Smooth muscle cell (in vitro differentiated cells): ENCODE measurements at regions not wholly inside any gene's neighbourhood (a gene's known extent, or its start where the extent isn't known, plus 50 kb on each side); places are given as distances from the start of the nearest gene placed in this dataset.

ENCODE experiments used
- DNase-seq: peaks from one replicate; lab custom pipeline; 2025; ENCODE audit not compliant: unreplicated experiment; lab: John Stamatoyannopoulos, UW
- H2AFZ ChIP-seq: fragments of 200-600 bp; sonication (generic); 2 replicates; pipeline ENCODE4 v1.6.0; 2016; ENCODE audit warnings: antibody characterized with exemption, low read depth, mild to moderate bottlenecking
- H3F3A ChIP-seq: fragments of 200-600 bp; sonication (generic); 2 replicates; pipeline ENCODE4 v1.6.0; 2017; ENCODE audit warnings: antibody characterized with exemption, low read depth
- H3K27ac ChIP-seq: fragments of 200-600 bp; sonication (generic); 2 replicates; pipeline ENCODE4 v1.5.1; 2016; ENCODE audit warnings: low read depth, mild to moderate bottlenecking
- H3K27me3 ChIP-seq: fragments of 200-600 bp; sonication (generic); 2 replicates; pipeline ENCODE4 v1.6.1; 2016; ENCODE audit warnings: low read depth, mild to moderate bottlenecking
- H3K36me3 ChIP-seq: fragments of 200-600 bp; sonication (generic); 2 replicates; pipeline ENCODE4 v1.5.1; 2016; ENCODE audit warnings: low read depth
- H3K4me1 ChIP-seq: fragments of 200-600 bp; sonication (generic); 2 replicates; pipeline ENCODE4 v1.5.1; 2016; ENCODE audit warnings: low read depth
- H3K4me2 ChIP-seq: fragments of 200-600 bp; sonication (generic); 2 replicates; pipeline ENCODE4 v1.6.0; 2016; ENCODE audit warnings: mild to moderate bottlenecking
- H3K4me3 ChIP-seq: fragments of 200-600 bp; sonication (generic); 2 replicates; pipeline ENCODE4 v1.5.1; 2016; ENCODE audit warnings: mild to moderate bottlenecking
- H3K79me2 ChIP-seq: fragments of 200-600 bp; sonication (generic); 2 replicates; pipeline ENCODE4 v1.6.0; 2016; ENCODE audit warnings: low read depth, mild to moderate bottlenecking
- H3K9ac ChIP-seq: fragments of 200-600 bp; sonication (generic); 2 replicates; pipeline ENCODE4 v1.6.0; 2016; ENCODE audit warnings: low read depth
- H3K9me3 ChIP-seq: fragments of 200-600 bp; sonication (generic); replicated peaks from 2 replicates; pipeline ENCODE4 v1.5.1; 2016; ENCODE audit warnings: low read depth
- H4K20me1 ChIP-seq: fragments of 200-600 bp; sonication (generic); 2 replicates; pipeline ENCODE4 v1.6.0; 2016; ENCODE audit warnings: low read depth
- WGBS: methylation state at CpG from one replicate; pipeline ENCODE4 v1.1.7; 2016; ENCODE audit warnings: low lambda C conversion rate; 5-methylcytosine and 5-hydroxymethylcytosine counted together
- TF ChIP-seq, protein P1 (sequence below): fragments of 200-600 bp; sonication (generic); IDR thresholded peaks from 2 replicates; pipeline ENCODE4 v1.5.1; 2017; ENCODE audit warnings: borderline replicate concordance, mild to moderate bottlenecking, antibody characterized with exemption; ENCODE audit not compliant: insufficient read depth, poor library complexity, severe bottlenecking

DNA sequence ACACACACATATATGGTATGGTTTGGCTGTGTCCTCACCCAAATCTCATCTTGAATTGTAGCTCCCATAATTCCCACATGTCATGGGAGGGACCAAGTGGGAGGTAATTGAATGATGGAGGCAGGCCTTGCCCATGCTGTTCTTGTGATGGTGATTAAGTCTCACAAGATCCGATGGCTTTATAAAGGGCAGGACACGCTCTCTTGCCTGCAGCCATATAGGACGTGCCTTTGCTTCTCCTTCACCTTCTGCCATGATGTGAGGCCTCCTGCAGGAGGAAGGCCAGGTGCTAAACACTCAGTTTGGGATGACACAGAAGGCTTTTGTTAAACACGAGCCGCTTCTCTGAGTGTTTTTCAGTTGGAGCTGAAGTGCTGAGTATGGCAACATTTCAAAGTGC lies 205.3 kb upstream of the KLF6 start:
- H3K9ac ChIP-seq: no peak overlapping the region
- 89% methylated on average over 5 of the region's 5 CpGs for WGBS
- no peak overlapping the region for H2AFZ ChIP-seq
- peaks cover 8% of the 10 kb centered on the region for H3K4me1 ChIP-seq
- H4K20me1 ChIP-seq: no peaks in the 10 kb centered on the region
- no peaks in the 10 kb centered on the region for H3K9me3 ChIP-seq
- no peaks in the 10 kb centered on the region for H3K79me2 ChIP-seq
- no peak for DNase-seq
- no peak overlapping the region for H3K4me3 ChIP-seq
- H3K27ac ChIP-seq: no peak overlapping the region
- H3F3A ChIP-seq: no peaks in the 10 kb centered on the region
- no peaks in the 10 kb centered on the region for H3K36me3 ChIP-seq
- no peak overlapping the region for H3K4me2 ChIP-seq
- TF ChIP-seq, protein P1, sequence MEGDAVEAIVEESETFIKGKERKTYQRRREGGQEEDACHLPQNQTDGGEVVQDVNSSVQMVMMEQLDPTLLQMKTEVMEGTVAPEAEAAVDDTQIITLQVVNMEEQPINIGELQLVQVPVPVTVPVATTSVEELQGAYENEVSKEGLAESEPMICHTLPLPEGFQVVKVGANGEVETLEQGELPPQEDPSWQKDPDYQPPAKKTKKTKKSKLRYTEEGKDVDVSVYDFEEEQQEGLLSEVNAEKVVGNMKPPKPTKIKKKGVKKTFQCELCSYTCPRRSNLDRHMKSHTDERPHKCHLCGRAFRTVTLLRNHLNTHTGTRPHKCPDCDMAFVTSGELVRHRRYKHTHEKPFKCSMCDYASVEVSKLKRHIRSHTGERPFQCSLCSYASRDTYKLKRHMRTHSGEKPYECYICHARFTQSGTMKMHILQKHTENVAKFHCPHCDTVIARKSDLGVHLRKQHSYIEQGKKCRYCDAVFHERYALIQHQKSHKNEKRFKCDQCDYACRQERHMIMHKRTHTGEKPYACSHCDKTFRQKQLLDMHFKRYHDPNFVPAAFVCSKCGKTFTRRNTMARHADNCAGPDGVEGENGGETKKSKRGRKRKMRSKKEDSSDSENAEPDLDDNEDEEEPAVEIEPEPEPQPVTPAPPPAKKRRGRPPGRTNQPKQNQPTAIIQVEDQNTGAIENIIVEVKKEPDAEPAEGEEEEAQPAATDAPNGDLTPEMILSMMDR: no peak
- no peaks in the 10 kb centered on the region for H3K27me3 ChIP-seq

DNA sequence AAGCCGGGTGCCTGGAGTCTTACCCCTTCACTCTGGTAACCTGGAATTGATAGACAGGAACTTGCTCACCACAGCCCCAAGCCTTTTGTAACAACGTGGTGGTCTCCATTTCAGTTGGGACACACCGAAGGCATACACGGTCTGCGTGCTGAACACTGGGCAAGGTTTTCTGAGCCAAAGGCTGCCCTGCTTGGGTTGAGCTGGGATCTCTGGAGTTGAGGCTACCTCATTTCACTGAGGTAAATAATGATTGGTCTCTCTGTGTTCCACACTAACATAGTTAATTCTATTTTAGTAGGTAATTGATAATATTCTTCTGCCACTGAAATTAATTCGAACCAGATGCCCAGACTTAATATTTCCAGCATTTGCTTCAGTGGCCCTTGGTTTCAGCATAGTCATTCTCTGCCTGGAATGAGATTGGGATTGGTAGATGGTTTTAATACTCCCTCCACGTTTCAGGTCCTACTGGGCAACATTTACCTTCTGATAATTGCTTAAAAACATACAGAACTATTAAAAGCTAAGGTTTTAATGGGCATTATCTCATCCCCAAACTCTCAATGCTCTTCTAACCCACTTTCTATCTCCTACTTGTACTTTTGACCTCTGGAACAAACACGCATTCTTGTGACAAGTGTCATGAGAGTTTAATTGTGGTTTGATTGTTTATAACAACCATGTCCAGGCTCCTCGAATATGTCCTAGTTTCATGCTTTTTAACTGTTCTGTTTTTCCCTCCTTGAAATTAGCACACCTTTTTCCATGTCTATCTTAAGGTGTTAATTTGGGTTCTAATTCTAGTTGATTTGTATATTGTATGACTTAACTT lies 202.3 kb upstream of the KLF6 start:
- no peak overlapping the region for H3K4me2 ChIP-seq
- no peak for DNase-seq
- WGBS: 79% methylated on average over 9 of the region's 9 CpGs
- H3K27ac ChIP-seq: no peak overlapping the region
- H3K9me3 ChIP-seq: no peaks in the 10 kb centered on the region
- TF ChIP-seq, protein P1: no peak
- peak overlapping the region; percentile 42 for H2AFZ ChIP-seq
- no peaks in the 10 kb centered on the region for H3K4me1 ChIP-seq
- no peaks in the 10 kb centered on the region for H4K20me1 ChIP-seq
- no peaks in the 10 kb centered on the region for H3K36me3 ChIP-seq
- H3K9ac ChIP-seq: no peak overlapping the region
- H3F3A ChIP-seq: no peaks in the 10 kb centered on the region
- H3K27me3 ChIP-seq: no peaks in the 10 kb centered on the region
- no peak overlapping the region for H3K4me3 ChIP-seq
- no peaks in the 10 kb centered on the region for H3K79me2 ChIP-seq

DNA sequence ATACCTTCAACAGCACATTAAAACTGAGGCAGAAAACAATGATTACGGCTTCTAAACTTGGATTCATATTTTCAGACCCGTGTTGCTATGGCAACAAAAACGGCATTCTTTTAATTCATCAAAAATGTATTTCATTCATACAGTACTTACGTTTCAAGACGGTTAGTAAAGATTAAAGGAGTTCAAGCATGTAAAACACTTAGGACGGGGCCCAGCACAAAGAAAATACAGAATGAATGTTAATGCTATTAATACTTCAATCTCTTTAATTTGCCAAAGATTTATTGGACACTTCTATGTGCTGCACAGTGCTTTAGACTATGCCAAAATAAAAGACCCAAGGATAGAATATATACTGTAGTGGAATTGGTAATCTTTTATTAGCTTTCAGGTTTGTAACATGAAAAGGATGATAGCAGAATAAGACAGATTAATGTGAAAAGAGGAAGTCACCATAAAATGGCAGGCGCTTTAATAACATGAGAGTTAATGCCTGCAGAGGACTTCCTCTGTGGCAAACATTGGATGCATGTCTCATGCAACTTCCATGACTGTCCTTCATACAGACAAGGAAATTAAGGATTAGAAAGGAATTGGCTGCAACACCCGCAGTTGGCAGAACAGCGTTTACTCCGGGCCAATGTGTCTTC lies 201.6 kb upstream of the KLF6 start:
- 94% methylated on average over 10 of the region's 10 CpGs for WGBS
- TF ChIP-seq, protein P1: no peak
- Histone ChIP-seq H3K4me1 (no peaks in the 10 kb centered on the region), H2AFZ (no peak overlapping the region), H3K4me3 (no peak overlapping the region), H3K9ac (no peak overlapping the region), H3K27ac (no peak overlapping the region), H3K9me3 (no peaks in the 10 kb centered on the region), H3F3A (no peaks in the 10 kb centered on the region), H3K79me2 (no peaks in the 10 kb centered on the region), H4K20me1 (no peaks in the 10 kb centered on the region), H3K36me3 (no peaks in the 10 kb centered on the region), H3K27me3 (no peaks in the 10 kb centered on the region), H3K4me2 (no peak overlapping the region)
- DNase-seq: no peak
